ENCODE measurements at regions not wholly inside any gene's neighbourhood (a gene's known extent, or its start where the extent isn't known, plus 50 kb on each side); places are given as distances from the start of the nearest gene placed in this dataset.

- TF ChIP-seq CTCF (IDR thresholded peaks at IDR 0.05): no peak
- no peaks in the 10 kb centered on the region for H3K4me1 ChIP-seq
- H3K27ac ChIP-seq: no peak overlapping the region
- H3K4me3 ChIP-seq: no peak overlapping the region
- intact Hi-C loops (cut with DNase I): no loop called here
- H3K9me3 ChIP-seq: no peaks in the 10 kb centered on the region
- DNase-seq (ENCODE audit: low spot score in 2 of 2): no peak
- H3K27me3 ChIP-seq: no peaks in the 10 kb centered on the region
- H3K36me3 ChIP-seq: no peaks in the 10 kb centered on the region
Observed at GRCh38 chr2:64300066-64300465, 153.9 kb upstream of the LGALSL start.

- intact Hi-C loops (cut with DNase I): no loop called here
- Histone ChIP-seq H3K27ac (no peak overlapping the region), H3K9me3 (no peaks in the 10 kb centered on the region), H3K4me1 (no peaks in the 10 kb centered on the region), H3K27me3 (no peaks in the 10 kb centered on the region), H3K36me3 (no peaks in the 10 kb centered on the region), H3K4me3 (no peak overlapping the region)
- DNase-seq (ENCODE audit: low spot score in 2 of 2): no peak
- TF ChIP-seq CTCF (IDR thresholded peaks at IDR 0.05): no peak
Observed at GRCh38 chr2:64303250-64303649, 150.7 kb upstream of the LGALSL start.

- Histone ChIP-seq H3K36me3 (no peaks in the 10 kb centered on the region), H3K9me3 (no peaks in the 10 kb centered on the region), H3K27ac (no peak overlapping the region), H3K27me3 (no peaks in the 10 kb centered on the region), H3K4me3 (no peak overlapping the region), H3K4me1 (peaks cover 0 to 4% of the 10 kb centered on the region in 2 donors)
- intact Hi-C loops (cut with DNase I): no loop called here
- no peak for DNase-seq (ENCODE audit: low spot score in 2 of 2)
- no peak for TF ChIP-seq CTCF (IDR thresholded peaks at IDR 0.05)
Observed at GRCh38 chr2:64307421-64307820, 146.5 kb upstream of the LGALSL start.

- H3K4me1 ChIP-seq: peaks cover 4 to 7% of the 10 kb centered on the region in 2 donors
- no peaks in the 10 kb centered on the region for H3K9me3 ChIP-seq
- H3K27me3 ChIP-seq: no peaks in the 10 kb centered on the region
- intact Hi-C loops (cut with DNase I): loop anchor here (5.0 kb wide), 3 partner anchors 84 to 259 kb away; partner anchors contain the start of gene PELI1
- DNase-seq (ENCODE audit: low spot score in 2 of 2): no peak
- H3K4me3 ChIP-seq: no peak overlapping the region
- H3K27ac ChIP-seq: peak overlapping the region; percentile 42 to 74
- no peaks in the 10 kb centered on the region for H3K36me3 ChIP-seq
- TF ChIP-seq CTCF (IDR thresholded peaks at IDR 0.05): no peak
Observed at GRCh38 chr2:64311191-64311910, 142.6 kb upstream of the LGALSL start.

DNA sequence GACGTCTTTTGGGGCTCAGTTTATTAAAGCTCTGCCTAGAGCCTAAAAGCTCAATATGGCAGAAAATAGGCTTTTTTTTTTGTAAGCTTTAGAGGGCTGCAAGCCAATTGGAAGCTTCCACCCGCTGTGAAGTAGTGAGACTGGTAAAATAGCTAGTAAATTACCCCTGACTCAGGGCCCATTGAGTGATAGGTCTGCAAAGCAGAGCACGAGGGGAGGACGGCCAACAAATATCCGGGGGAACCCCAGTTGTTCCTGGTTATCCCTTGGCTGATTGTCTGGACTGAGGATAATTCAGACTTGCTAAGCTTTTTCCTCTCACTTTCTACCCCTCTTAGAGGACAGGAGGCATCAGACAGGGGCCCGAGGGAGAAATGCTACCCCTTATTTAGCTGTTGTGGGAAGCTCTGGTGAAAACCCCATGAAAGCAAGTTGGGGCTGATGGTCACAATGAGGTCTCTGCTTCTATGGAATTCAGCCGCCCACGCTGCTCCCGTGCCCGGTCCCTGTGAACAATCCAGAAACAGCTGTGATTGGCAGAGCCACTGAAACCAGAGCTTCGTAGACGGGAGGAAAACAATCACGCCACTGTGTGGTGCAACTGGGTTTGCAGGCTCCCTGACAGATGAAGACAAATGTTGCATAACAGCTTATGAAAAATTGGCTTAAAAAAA, 141.9 kb upstream of the LGALSL start:
- H3K36me3 ChIP-seq: no peaks in the 10 kb centered on the region
- H3K4me1 ChIP-seq: peaks cover 4 to 7% of the 10 kb centered on the region in 2 donors
- H3K27me3 ChIP-seq: no peaks in the 10 kb centered on the region
- TF ChIP-seq CTCF (IDR thresholded peaks at IDR 0.05): peak; percentile 37 to 61 (median 42)
- peak overlapping the region; percentile 42 to 74 for H3K27ac ChIP-seq
- intact Hi-C loops (cut with DNase I): loop anchor here (5.0 kb wide), 3 partner anchors 85 to 260 kb away; partner anchors contain the start of gene PELI1
- peak overlapping the region in 1 of 2 donors; percentile 54 for H3K4me3 ChIP-seq
- H3K9me3 ChIP-seq: no peaks in the 10 kb centered on the region
- peak in 1 of 2 donors; percentile 90 for DNase-seq (ENCODE audit: low spot score in 2 of 2)
